HCT116 (cell line): ENCODE measurements at regions not wholly inside any gene's neighbourhood (a gene's known extent, or its start where the extent isn't known, plus 50 kb on each side); places are given as distances from the start of the nearest gene placed in this dataset.

Experiments
- ATAC-seq: fragments of 200-7000 bp; cut with Tn5 transposase; 2 replicates; pipeline ENCODE4 v1.9.1; 2020; ENCODE audit warnings: mild to moderate bottlenecking, moderate library complexity
- BruUV-seq: library from RNA; stranded (reverse); fragments of 400-500 nt; replicated peaks from 2 replicates; lab custom pipeline; 2021; lab: Mats Ljungman, UMichigan
- CTCF ChIA-PET: fragments of 300-600 bp; sonication (Branson Sonifier 250); formaldehyde crosslinking; loops from one replicate; lab custom pipeline; 2021; ENCODE audit warnings: antibody characterized with exemption; lab: Charles Lee
- POLR2A ChIA-PET: fragments of 300-600, 350-600 bp; sonication (Branson Sonifier 250); formaldehyde crosslinking; loops from one replicate; lab custom pipeline; 2021; ENCODE audit warnings: antibody characterized with exemption; lab: Charles Lee
- RAD21 ChIA-PET, 2 experiments: fragments of 300-600 bp; sonication (Branson Sonifier 250); formaldehyde crosslinking; loops; one replicate each; lab custom pipeline; 2023; ENCODE audit warnings: low total read pairs in 2 of 2; ENCODE audit not compliant: uncharacterized antibody in 2 of 2, unreplicated experiment in 2 of 2, low non-redundant PET in 1 of 2; lab: Charles Lee
- DNase-seq: peaks from one replicate; pipeline ENCODE4 v3.0.0-alpha.2; 2010; ENCODE audit warnings: low read depth, low spot score
- H2AFZ ChIP-seq: fragments of 200-600 bp; shearing (Covaris generic), sonication (generic); 2 replicates; pipeline ENCODE4 v1.6.1; 2017; ENCODE audit warnings: low read depth, mixed run types, mixed read lengths, antibody characterized with exemption, low read length; ENCODE audit not compliant: poor library complexity, severe bottlenecking
- H3K27ac ChIP-seq: 2 replicates; pipeline ENCODE4 v1.5.1; 2012; ENCODE audit warnings: low read depth, low read length
- H3K27me3 ChIP-seq: fragments of 200-600 bp; sonication (generic); 2 replicates; pipeline ENCODE4 v1.6.1; 2016; ENCODE audit warnings: mixed run types, low read length, mixed read lengths; ENCODE audit not compliant: insufficient read depth
- H3K36me3 ChIP-seq, 2 experiments: fragments of 200-500 bp in 1 of 2; fragments of 200-600 bp in 1 of 2; sonication (Bioruptor generic) in 1 of 2; sonication (generic) in 1 of 2; 2 replicates each; pipeline versions ENCODE4 v1.5.1 to v1.6.1; 2014 to 2016; ENCODE audit warnings: low read length in 2 of 2, inconsistent platforms in 1 of 2, mixed read lengths in 1 of 2, mixed run types in 1 of 2; ENCODE audit not compliant: insufficient read depth in 2 of 2, control insufficient read depth in 1 of 2
- H3K4me1 ChIP-seq, 2 experiments: fragments of 200-600 bp in 1 of 2; sonication (generic) in 1 of 2; 2 replicates each; pipeline versions ENCODE4 v1.5.1 to v1.6.1; 2012 to 2017; ENCODE audit warnings: low read length in 2 of 2, inconsistent platforms in 1 of 2, mild to moderate bottlenecking in 1 of 2, mixed read lengths in 1 of 2, mixed run types in 1 of 2, moderate library complexity in 1 of 2; ENCODE audit not compliant: insufficient read depth in 2 of 2, control insufficient read depth in 1 of 2
- H3K4me2 ChIP-seq: fragments of 200-600 bp; sonication (generic); 2 replicates; pipeline ENCODE4 v1.6.1; 2017; ENCODE audit warnings: mixed run types, low read length, mixed read lengths
- H3K4me3 ChIP-seq, 2 experiments: fragments of 200-600 bp in 1 of 2; sonication (generic) in 1 of 2; replicated peaks in 1 of 2; 2 replicates each; pipeline ENCODE4 v1.5.1; 2011 to 2016; ENCODE audit warnings: low read length in 2 of 2, control low read depth in 1 of 2, low read depth in 1 of 2, mild to moderate bottlenecking in 1 of 2, mixed read lengths in 1 of 2, mixed run types in 1 of 2
- H3K79me2 ChIP-seq: fragments of 200-600 bp; sonication (generic); 2 replicates; pipeline ENCODE4 v1.6.1; 2017; ENCODE audit warnings: mild to moderate bottlenecking, mixed run types, low read length, moderate library complexity, mixed read lengths; ENCODE audit not compliant: insufficient read depth
- H3K9ac ChIP-seq: fragments of 200-600 bp; sonication (generic); 2 replicates; pipeline ENCODE4 v1.6.1; 2016; ENCODE audit warnings: low read length, mixed read lengths
- H3K9me2 ChIP-seq: fragments of 200-600 bp; sonication (generic), shearing (Covaris generic); 2 replicates; pipeline ENCODE4 v1.6.1; 2017; ENCODE audit warnings: mixed run types, mild to moderate bottlenecking, moderate library complexity; ENCODE audit not compliant: insufficient read depth
- H3K9me3 ChIP-seq, 2 experiments: fragments of 200-500 bp in 1 of 2; fragments of 200-600 bp in 1 of 2; sonication (Bioruptor generic) in 1 of 2; sonication (generic) in 1 of 2; 2 replicates each; pipeline ENCODE4 v1.6.1; 2014 to 2017; ENCODE audit warnings: low read length in 2 of 2, mixed read lengths in 2 of 2, inconsistent platforms in 1 of 2, low read depth in 1 of 2, mild to moderate bottlenecking in 1 of 2, mixed run types in 1 of 2, moderate library complexity in 1 of 2; ENCODE audit not compliant: control insufficient read depth in 1 of 2, insufficient read depth in 1 of 2
- H4K20me1 ChIP-seq: fragments of 200-600 bp; sonication (generic), shearing (Covaris generic); 2 replicates; pipeline ENCODE4 v1.6.1; 2017; ENCODE audit warnings: mixed run types, mild to moderate bottlenecking, moderate library complexity; ENCODE audit not compliant: insufficient read depth
- ATF3 ChIP-seq: IDR thresholded peaks from 2 replicates; pipeline ENCODE4 v1.6.1; 2012
- CEBPB ChIP-seq: IDR thresholded peaks from 2 replicates; pipeline ENCODE4 v1.6.1; 2012; ENCODE audit warnings: low read depth
- CTCF ChIP-seq, 3 experiments: fragments of 200-600 bp in 1 of 3; sonication (generic) in 1 of 3; IDR thresholded peaks in 2 of 3; conservative IDR thresholded peaks in 1 of 3; 2 replicates each; pipeline ENCODE4 v1.5.1; 2012 to 2017; ENCODE audit warnings: low read depth in 2 of 3, low read length in 2 of 3, antibody characterized with exemption in 1 of 3, borderline replicate concordance in 1 of 3, control low read depth in 1 of 3, mild to moderate bottlenecking in 1 of 3, mixed read lengths in 1 of 3, mixed run types in 1 of 3, moderate library complexity in 1 of 3; ENCODE audit not compliant: insufficient read depth in 1 of 3
- EGR1 ChIP-seq: IDR thresholded peaks from 2 replicates; pipeline ENCODE4 v1.6.1; 2012; ENCODE audit warnings: low read depth
- ELF1 ChIP-seq: IDR thresholded peaks from 2 replicates; pipeline ENCODE4 v1.6.1; 2012; ENCODE audit warnings: low read depth, borderline replicate concordance
- EZH2 ChIP-seq: fragments of 200-600 bp; sonication (generic); IDR thresholded peaks from 2 replicates; pipeline ENCODE4 v1.6.1; 2017; ENCODE audit warnings: antibody characterized with exemption, mixed run types
- EZH2phosphoT487 ChIP-seq: fragments of 200-600 bp; IDR thresholded peaks from 2 replicates; pipeline ENCODE4 v1.6.1; 2018; ENCODE audit warnings: antibody characterized with exemption, borderline replicate concordance
- FOSL1 ChIP-seq: IDR thresholded peaks from 2 replicates; pipeline ENCODE4 v1.6.1; 2012; ENCODE audit warnings: low read depth
- JUND ChIP-seq: IDR thresholded peaks from 2 replicates; pipeline ENCODE4 v1.6.1; 2012
- REST ChIP-seq: IDR thresholded peaks from 2 replicates; pipeline ENCODE4 v1.6.1; 2012; ENCODE audit warnings: low read depth
- SRF ChIP-seq: IDR thresholded peaks from 2 replicates; pipeline ENCODE4 v1.6.1; 2012; ENCODE audit warnings: low read depth
- intact Hi-C: fragments of 100-400 bp; cut with micrococcal nuclease; formaldehyde crosslinking; loops from 2 replicates; pipeline ENCODE4 v1.10.0; 2022

- intact Hi-C loops, result no loop called here
- no TSS peak for BruUV-seq
- H3K4me2 ChIP-seq, result no peak overlapping the region
- H3K79me2 ChIP-seq, result no peaks in the 10 kb centered on the region
- no peak for TF ChIP-seq ATF3
- no peak overlapping the region for H3K27ac ChIP-seq
- ChIA-PET POLR2A (no interaction called here), CTCF (no interaction called here), RAD21 (no interaction called here)
- DNase-seq (no peak), ATAC-seq (no peak)
- H2AFZ ChIP-seq, result no peak overlapping the region
- H3K9me2 ChIP-seq, result no peaks in the 10 kb centered on the region
- H3K9ac ChIP-seq, result no peak overlapping the region
- no peaks in the 10 kb centered on the region for H4K20me1 ChIP-seq
- no peaks in the 10 kb centered on the region; a peak in 1 of 4 replicates for H3K9me3 ChIP-seq
- no peaks in the 10 kb centered on the region for H3K36me3 ChIP-seq
- H3K4me1 ChIP-seq, result no peaks in the 10 kb centered on the region
- H3K27me3 ChIP-seq, result no peaks in the 10 kb centered on the region
- no peak overlapping the region for H3K4me3 ChIP-seq
Observed at GRCh38 chr4:13875181-13875580, 247.7 kb upstream of the BOD1L1 start.

GRCh38 chr4:13876131-13876530 lies 248.6 kb upstream of the BOD1L1 start:
- no peaks in the 10 kb centered on the region for H3K27me3 ChIP-seq
- H3K36me3 ChIP-seq, result no peaks in the 10 kb centered on the region
- no peaks in the 10 kb centered on the region; a peak in 1 of 4 replicates for H3K9me3 ChIP-seq
- H4K20me1 ChIP-seq, result no peaks in the 10 kb centered on the region
- no peak overlapping the region for H2AFZ ChIP-seq
- H3K9ac ChIP-seq, result no peak overlapping the region
- H3K79me2 ChIP-seq, result no peaks in the 10 kb centered on the region
- H3K4me1 ChIP-seq, result no peaks in the 10 kb centered on the region
- ChIA-PET RAD21 (no interaction called here), POLR2A (no interaction called here), CTCF (no interaction called here)
- DNase-seq (no peak), ATAC-seq (no peak)
- intact Hi-C loops, result no loop called here
- no peak overlapping the region for H3K4me2 ChIP-seq
- no peak overlapping the region for H3K4me3 ChIP-seq
- BruUV-seq, result no TSS peak
- TF ChIP-seq FOSL1 (no peak), CEBPB (no peak), REST (no peak), SRF (no peak), EGR1 (no peak), CTCF (IDR thresholded peaks at IDR 0.05 in 2 of 3, conservative IDR thresholded peaks at IDR 0.05 in 1 of 3; ENCODE audit: borderline replicate concordance in 1 of 3, insufficient read depth in 1 of 3, low read depth in 2 of 3, low read length in 2 of 3) (no peak), ELF1 (no peak), EZH2phosphoT487 (no peak), EZH2 (no peak), JUND (no peak)
- no peak overlapping the region for H3K27ac ChIP-seq
- no peaks in the 10 kb centered on the region for H3K9me2 ChIP-seq
